OCI-LY7 (cell line): ENCODE measurements at regions not wholly inside any gene's neighbourhood (a gene's known extent, or its start where the extent isn't known, plus 50 kb on each side); places are given as distances from the start of the nearest gene placed in this dataset.

ENCODE experiments used
- CTCF ChIP-seq: fragments of 200-600 bp; sonication (generic); conservative IDR thresholded peaks from 2 replicates; pipeline ENCODE4 v1.5.1; 2014; ENCODE audit warnings: mild to moderate bottlenecking, antibody characterized with exemption, low read length, moderate library complexity, mixed read lengths
- EZH2phosphoT487 ChIP-seq: fragments of 200-600 bp; sonication (generic); IDR thresholded peaks from 2 replicates; pipeline ENCODE4 v1.6.1; 2018; ENCODE audit warnings: low read depth, borderline replicate concordance, mild to moderate bottlenecking, mixed run types, antibody characterized with exemption, low read length, moderate library complexity, mixed read lengths

- TF ChIP-seq CTCF: no peak
- no peak for TF ChIP-seq EZH2phosphoT487
Observed at GRCh38 chr12:89836026-89836425, 127.4 kb upstream of the ATP2B1 start.
